ENCODE measurements at regions not wholly inside any gene's neighbourhood (a gene's known extent, or its start where the extent isn't known, plus 50 kb on each side); places are given as distances from the start of the nearest gene placed in this dataset.

- TF ChIP-seq POLR2A (IDR thresholded peaks at IDR 0.05) (no peak), CTCF (IDR thresholded peaks at IDR 0.05) (no peak)
These were observed 98.6 kb upstream of the PDE4B start for GRCh38 chr1:65694126-65694525.

All from adrenal gland (tissue), 5 donors.